ENCODE measurements at regions not wholly inside any gene's neighbourhood (a gene's known extent, or its start where the extent isn't known, plus 50 kb on each side); places are given as distances from the start of the nearest gene placed in this dataset.

- no peak for DNase-seq (ENCODE audit: low read depth in 1 of 2, low spot score in 1 of 2)
- Histone ChIP-seq H3K36me3 (no peaks in the 10 kb centered on the region), H3K27me3 (no peaks in the 10 kb centered on the region), H3K9me3 (ENCODE audit: low read depth) (no peaks in the 10 kb centered on the region), H3K4me1 (ENCODE audit: low read depth) (peaks cover 16% of the 10 kb centered on the region), H3K4me3 (no peak overlapping the region), H3K27ac (no peak overlapping the region)
- TF ChIP-seq, protein P1, sequence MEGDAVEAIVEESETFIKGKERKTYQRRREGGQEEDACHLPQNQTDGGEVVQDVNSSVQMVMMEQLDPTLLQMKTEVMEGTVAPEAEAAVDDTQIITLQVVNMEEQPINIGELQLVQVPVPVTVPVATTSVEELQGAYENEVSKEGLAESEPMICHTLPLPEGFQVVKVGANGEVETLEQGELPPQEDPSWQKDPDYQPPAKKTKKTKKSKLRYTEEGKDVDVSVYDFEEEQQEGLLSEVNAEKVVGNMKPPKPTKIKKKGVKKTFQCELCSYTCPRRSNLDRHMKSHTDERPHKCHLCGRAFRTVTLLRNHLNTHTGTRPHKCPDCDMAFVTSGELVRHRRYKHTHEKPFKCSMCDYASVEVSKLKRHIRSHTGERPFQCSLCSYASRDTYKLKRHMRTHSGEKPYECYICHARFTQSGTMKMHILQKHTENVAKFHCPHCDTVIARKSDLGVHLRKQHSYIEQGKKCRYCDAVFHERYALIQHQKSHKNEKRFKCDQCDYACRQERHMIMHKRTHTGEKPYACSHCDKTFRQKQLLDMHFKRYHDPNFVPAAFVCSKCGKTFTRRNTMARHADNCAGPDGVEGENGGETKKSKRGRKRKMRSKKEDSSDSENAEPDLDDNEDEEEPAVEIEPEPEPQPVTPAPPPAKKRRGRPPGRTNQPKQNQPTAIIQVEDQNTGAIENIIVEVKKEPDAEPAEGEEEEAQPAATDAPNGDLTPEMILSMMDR (IDR thresholded peaks at IDR 0.05; ENCODE audit: low read depth, low read length) = no peak
These were observed 594.0 kb upstream of the TENM4 start for GRCh38 chr11:80034801-80035200.

DNA sequence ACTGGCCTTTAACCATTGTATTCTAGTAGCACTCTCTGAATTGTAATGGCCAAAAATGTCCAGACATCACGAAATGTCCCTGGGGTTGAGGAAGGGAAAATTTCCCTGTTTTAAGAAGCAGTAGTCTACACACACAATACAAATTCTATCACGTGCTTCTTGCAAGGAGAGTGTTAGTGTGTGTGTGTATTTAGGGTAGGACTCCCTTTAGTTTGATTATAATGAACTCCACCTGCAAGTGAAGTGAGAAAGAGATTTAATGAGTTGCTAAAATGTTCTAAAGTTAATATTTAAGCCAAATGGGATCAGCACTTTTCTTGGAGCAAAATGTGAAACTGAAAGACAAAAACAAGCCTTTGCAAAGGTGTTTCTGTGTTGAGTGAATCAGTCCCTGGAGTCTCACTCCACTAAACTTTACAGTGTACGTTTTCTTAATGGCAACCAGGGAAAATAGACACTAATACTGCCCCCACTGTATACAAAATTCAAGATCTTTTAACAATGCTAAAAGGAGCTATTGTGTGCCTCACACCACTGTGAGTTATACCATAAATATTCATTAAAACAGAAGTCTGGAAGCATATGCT is 590.3 kb upstream of the TENM4 start:
- TF ChIP-seq, protein P1 (IDR thresholded peaks at IDR 0.05; ENCODE audit: low read depth, low read length) = no peak
- Histone ChIP-seq H3K4me1 (ENCODE audit: low read depth) (no peaks in the 10 kb centered on the region), H3K36me3 (no peaks in the 10 kb centered on the region), H3K27me3 (no peaks in the 10 kb centered on the region), H3K9me3 (ENCODE audit: low read depth) (no peaks in the 10 kb centered on the region), H3K4me3 (no peak overlapping the region), H3K27ac (no peak overlapping the region)
- DNase-seq (ENCODE audit: low read depth in 1 of 2, low spot score in 1 of 2) = no peak

DNA sequence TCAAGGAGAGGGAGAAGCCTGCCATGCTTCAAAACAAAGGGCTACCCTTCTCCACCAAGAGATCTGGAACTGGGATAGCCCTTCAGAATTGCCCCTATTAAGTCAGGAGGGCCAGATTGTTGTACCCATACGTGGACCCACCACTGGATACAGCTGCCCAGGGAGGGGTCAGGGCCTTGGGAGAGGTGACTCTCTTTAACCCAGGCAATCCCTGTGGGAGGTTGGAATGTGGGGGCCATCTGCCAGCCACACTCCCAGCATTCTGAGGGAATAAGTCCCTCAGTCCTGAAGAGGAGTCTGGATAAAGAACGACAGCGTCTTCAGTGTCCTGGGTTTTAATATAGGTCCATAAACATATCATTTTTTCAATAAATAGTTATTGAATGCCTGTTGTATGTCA is 588.2 kb upstream of the TENM4 start:
- no peak for DNase-seq (ENCODE audit: low read depth in 1 of 2, low spot score in 1 of 2)
- H3K4me1 ChIP-seq (ENCODE audit: low read depth) = no peaks in the 10 kb centered on the region

DNA sequence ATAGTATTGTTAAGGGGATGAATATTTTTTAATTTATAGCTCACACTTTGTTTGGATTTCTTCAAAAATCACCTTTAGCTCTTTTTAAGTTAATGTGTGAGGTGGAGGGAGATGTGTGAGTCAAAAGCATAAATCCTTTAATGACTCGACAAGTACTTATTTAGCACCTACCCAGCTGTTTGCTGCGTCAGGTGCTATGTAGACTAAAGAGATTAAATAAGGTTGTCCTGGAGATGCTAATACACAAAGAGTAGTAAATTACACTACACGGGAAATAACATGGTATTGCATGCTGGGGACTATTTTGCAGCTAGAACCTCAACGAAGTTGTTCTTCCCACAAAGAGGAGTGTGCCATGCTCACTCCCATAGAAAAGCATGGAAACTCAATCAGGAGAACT is 583.3 kb upstream of the TENM4 start:
- Histone ChIP-seq H3K4me3 (no peak overlapping the region), H3K9me3 (ENCODE audit: low read depth) (no peaks in the 10 kb centered on the region), H3K36me3 (no peaks in the 10 kb centered on the region), H3K4me1 (ENCODE audit: low read depth) (no peaks in the 10 kb centered on the region), H3K27ac (no peak overlapping the region), H3K27me3 (no peaks in the 10 kb centered on the region)
- DNase-seq (ENCODE audit: low read depth in 1 of 2, low spot score in 1 of 2) = no peak
- TF ChIP-seq, protein P1 (IDR thresholded peaks at IDR 0.05; ENCODE audit: low read depth, low read length) = no peak

More for the DNA sequence above, 588.2 kb upstream of the TENM4 start:
- Histone ChIP-seq H3K4me3 (no peak overlapping the region), H3K36me3 (no peaks in the 10 kb centered on the region), H3K27ac (no peak overlapping the region), H3K9me3 (ENCODE audit: low read depth) (no peaks in the 10 kb centered on the region), H3K27me3 (no peaks in the 10 kb centered on the region)
- TF ChIP-seq, protein P1 (IDR thresholded peaks at IDR 0.05; ENCODE audit: low read depth, low read length) = no peak

DNA sequence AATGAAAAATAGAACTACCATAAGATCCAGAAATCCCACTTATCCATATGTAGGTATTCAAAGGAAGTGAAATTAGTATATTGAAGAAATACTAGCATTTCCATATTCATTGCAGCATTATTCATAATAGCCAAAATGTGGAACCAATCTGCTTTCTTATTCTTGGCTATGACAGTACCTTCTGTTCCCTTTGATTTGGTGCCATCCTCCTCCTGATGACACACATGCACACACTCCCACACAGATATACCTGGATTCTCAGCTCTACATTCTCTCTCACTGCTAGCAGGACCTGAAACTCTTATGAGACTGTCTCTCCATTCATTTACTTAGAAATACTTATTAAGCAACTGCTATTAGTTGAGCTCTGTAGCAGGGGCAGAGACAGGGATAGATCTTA is 582.6 kb upstream of the TENM4 start:
- DNase-seq (ENCODE audit: low read depth in 1 of 2, low spot score in 1 of 2) = no peak
- no peaks in the 10 kb centered on the region for H3K27me3 ChIP-seq
- no peaks in the 10 kb centered on the region for H3K36me3 ChIP-seq
- no peak overlapping the region for H3K27ac ChIP-seq
- H3K9me3 ChIP-seq (ENCODE audit: low read depth) = no peaks in the 10 kb centered on the region
- no peak overlapping the region for H3K4me3 ChIP-seq
- H3K4me1 ChIP-seq (ENCODE audit: low read depth) = no peaks in the 10 kb centered on the region
- TF ChIP-seq, protein P1 (IDR thresholded peaks at IDR 0.05; ENCODE audit: low read depth, low read length) = no peak
